ENCODE measurements at regions not wholly inside any gene's neighbourhood (a gene's known extent, or its start where the extent isn't known, plus 50 kb on each side); places are given as distances from the start of the nearest gene placed in this dataset.

DNA sequence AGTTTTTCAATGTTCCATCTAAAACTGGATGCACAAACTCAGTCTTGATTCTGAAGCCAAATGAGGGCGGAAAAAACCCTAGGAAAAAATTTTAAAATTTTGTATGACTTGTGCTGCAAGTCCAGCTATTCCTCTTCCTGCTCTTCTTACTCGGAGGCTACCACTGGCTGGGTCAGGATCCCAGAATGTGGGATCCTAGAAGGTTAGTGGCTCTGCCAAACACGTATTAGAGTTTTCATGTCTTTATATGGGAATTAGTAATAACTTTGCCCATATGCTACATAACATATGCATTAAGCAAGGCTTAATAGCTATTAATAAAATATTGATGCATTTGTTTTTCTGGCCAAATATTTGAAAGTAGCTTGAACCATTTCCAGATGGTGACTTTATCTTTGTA lies 458.3 kb downstream of the AGTPBP1 start:
- no peak for DNase-seq
- no peak for ATAC-seq
- intact Hi-C loops (cut with micrococcal nuclease) = no loop called here

- no peak for ATAC-seq
- intact Hi-C loops (cut with micrococcal nuclease) = no loop called here
- DNase-seq = no peak
Measured at GRCh38 chr9:85278769-85279168, 463.0 kb downstream of the AGTPBP1 start.

DNA sequence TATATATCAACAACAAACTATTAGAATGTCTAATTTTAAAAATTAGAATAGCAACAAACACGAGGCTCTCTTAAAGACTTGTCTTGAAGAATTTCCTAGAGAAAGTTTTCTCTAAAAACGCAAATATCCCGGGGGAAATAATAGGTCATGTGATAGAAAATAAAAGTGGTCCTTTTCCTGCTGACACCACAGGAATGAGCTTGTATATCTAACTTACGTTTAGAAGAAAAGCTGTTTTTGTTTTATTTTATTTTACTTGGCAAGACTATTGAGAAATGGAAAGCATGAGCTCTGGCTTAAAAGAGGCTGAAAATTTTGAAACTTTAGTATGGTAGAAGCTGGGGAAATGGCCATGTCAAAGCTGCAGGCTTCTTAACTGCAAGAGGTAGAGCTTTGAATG lies 465.0 kb downstream of the AGTPBP1 start:
- intact Hi-C loops (cut with micrococcal nuclease) = no loop called here
- no peak for ATAC-seq
- DNase-seq = no peak

- ATAC-seq = no peak
- intact Hi-C loops (cut with micrococcal nuclease) = no loop called here
Measured at GRCh38 chr9:85269811-85270210, 471.9 kb downstream of the AGTPBP1 start.

DNA sequence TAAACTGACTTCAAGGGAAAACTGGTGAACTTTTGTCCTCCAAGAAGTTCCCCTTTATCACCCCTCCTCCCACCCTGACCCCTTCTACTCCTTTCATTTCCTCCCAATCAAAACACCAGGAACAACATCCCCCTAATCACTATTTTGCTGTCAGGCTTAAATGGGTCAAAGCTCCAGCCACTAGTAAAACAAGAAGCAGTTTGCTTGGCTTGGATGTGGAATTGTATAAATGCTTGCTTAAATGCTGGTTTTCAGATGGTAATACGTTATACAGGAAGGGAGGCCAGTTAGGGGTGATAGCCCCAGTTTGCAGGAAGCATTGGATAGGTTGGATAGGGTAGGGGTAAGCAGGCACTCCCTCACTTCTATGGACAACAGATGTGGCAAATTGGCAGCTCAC lies 473.6 kb downstream of the AGTPBP1 start:
- intact Hi-C loops (cut with micrococcal nuclease) = no loop called here
- no peak for ATAC-seq
- DNase-seq = no peak

More at GRCh38 chr9:85269811-85270210, 471.9 kb downstream of the AGTPBP1 start:
- DNase-seq = no peak

DNA sequence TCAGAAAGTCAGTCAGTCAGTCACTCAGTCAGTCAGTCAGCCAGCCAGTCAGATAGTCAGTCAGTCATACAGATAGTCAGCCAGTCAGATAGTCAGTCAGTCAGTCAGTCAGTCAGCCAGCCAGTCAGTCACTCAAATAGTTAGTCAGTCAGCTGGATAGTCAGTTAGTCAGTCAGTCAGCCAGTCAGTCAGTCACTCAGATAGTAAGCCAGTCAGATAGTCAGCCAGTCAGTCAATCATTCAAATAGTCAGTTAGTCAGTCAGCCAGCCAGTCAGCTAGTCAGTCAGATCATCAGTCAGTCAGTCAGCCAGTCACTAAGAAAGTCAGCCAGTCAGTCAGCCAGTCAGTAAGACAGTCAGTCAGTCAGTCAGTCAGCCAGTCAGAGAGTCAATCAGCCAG lies 477.1 kb downstream of the AGTPBP1 start:
- no peak for DNase-seq
- ATAC-seq = no peak
- intact Hi-C loops (cut with micrococcal nuclease) = no loop called here

DNA sequence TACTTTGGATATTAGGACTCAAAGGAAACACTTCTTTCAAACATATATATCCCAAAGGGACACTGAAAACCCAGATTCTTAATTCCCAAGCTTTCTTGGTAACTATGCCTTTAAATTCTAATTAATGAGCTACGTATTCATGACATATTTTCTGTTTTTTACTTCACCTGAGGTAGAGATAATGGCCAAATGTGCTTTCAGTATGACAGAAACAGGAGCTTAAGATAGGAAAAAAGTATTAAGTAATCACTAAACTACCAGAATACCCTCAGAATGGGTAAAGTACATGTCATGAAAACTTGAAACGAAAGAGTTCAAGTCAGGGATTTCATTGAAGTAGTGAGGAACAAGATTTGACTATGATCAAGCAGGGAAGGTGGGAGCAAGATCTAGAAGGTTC lies 478.5 kb downstream of the AGTPBP1 start:
- intact Hi-C loops (cut with micrococcal nuclease) = no loop called here
- ATAC-seq (no peak), DNase-seq (no peak)

- no peak for ATAC-seq
Measured at GRCh38 chr9:85262333-85262732, 479.4 kb downstream of the AGTPBP1 start.

DNA sequence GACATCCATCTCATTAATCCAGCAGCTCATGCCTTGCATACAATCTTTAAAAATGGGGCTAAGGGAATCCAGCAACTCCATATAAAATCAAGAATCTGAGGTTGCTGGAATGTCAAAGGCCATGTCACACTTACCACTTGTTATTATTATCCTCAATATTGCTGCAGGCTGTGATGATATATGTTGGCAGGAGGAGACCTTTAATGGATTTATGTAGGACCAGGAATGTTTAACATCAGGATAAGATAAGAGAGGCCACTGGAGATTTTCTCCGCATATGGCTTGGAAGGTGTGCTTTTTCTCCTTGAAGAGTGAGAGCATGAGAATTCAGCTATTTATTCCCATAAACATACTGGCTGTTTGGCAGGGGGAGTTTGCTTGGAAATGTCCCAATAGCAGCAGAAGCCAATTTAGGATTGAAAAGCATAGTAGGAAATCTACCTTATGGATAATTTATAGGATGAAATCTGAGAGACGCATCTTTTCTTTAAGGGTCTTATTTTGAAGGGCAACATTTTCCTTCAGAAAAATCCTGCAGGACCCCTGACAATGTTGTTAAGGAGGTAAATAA lies 481.4 kb downstream of the AGTPBP1 start:
- DNase-seq = no peak
- ATAC-seq = no peak
- intact Hi-C loops (cut with micrococcal nuclease) = no loop called here

More at GRCh38 chr9:85262333-85262732, 479.4 kb downstream of the AGTPBP1 start:
- no peak for DNase-seq
- intact Hi-C loops (cut with micrococcal nuclease) = no loop called here

DNA sequence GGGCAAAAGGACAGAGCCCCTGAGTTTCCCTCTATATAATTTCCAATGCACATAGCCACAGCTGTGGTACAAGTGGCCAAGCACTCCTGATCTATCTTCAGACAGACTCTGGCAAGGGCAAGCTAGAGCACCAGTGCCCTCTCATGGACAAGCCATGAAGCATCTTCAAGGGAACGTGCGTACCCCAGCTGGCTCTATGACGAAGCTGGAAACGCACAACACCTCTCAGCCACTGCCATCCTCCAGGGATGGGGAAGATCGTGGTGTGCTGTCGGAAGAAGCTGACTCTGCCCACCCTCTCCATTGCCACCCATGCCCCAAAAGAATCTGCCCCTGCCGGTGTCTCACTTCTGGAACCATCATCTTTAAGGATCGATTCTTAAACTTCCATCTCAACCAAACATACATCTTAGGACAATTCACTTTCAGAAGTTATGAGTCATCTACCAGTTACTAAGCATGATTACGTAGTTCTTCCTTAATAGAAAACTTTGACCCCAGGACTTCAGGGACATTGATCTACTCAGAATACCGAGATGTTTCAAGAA lies 482.9 kb downstream of the AGTPBP1 start:
- ATAC-seq (peak; percentile 80), DNase-seq (peak; percentile 44)
- intact Hi-C loops (cut with micrococcal nuclease) = no loop called here

- ATAC-seq (no peak), DNase-seq (no peak)
- intact Hi-C loops (cut with micrococcal nuclease) = no loop called here
Measured at GRCh38 chr9:85258236-85258635, 483.5 kb downstream of the AGTPBP1 start.

DNA sequence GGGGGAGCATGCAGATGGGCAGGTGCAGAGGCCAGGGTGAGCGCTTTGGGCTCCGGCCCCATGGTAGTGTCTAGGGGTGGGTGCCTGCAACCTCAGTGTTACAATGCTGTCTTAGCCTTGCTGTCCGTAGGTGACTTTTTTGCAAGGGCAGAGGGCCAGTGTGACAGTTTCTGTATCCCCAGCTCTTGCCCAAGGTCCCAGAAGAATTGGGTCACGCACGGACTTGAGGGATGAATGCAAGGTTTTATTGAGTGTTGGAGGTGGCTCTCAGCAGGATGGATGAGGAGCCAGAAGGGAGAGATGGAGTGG lies 492.5 kb downstream of the AGTPBP1 start:
- ATAC-seq (no peak), DNase-seq (no peak)
- intact Hi-C loops (cut with micrococcal nuclease) = no loop called here

- ATAC-seq (peak; percentile 41), DNase-seq (no peak)
- intact Hi-C loops (cut with micrococcal nuclease) = no loop called here
Measured at GRCh38 chr9:85248514-85249312, 493.0 kb downstream of the AGTPBP1 start.

DNA sequence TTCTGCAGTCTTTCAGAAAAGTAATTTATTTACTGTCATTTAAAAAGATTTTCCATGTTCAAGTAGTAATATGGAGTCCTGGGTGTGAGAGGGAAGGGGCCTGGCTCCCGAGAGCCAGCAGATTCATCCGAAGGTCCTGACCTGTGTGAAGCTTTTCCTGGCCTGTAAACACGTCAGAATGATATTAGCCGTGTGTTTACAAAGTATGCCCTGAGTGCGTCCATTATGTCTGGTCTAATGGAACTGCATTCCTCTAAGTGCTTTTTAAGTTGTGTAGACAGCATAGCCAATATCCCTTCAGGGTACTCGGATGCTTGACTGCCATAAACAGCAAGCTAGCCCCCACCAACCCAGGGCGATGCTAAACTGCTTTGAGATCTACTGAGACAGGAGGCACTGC lies 495.2 kb downstream of the AGTPBP1 start:
- ATAC-seq = no peak
- intact Hi-C loops (cut with micrococcal nuclease) = no loop called here
- DNase-seq = no peak

DNA sequence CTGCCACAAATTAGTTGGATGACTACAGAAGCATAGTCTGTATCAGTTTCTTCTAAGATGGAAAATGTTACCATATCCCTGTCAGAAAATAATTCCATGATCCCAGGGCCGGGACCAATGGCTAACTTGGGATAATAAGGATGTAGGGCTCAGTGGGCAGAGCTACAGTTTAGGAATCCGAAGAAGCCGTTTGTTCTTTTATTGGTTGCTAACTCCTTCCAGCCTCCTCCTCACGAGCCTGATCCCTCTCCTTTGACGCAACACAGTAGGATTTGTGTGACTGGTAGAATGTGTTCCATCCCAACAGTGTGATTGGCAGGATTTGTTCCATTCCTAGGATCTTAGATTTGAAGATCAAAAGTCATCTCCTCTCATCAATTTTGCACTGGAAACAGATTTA lies 496.9 kb downstream of the AGTPBP1 start:
- DNase-seq (no peak), ATAC-seq (no peak)
- intact Hi-C loops (cut with micrococcal nuclease) = no loop called here

DNA sequence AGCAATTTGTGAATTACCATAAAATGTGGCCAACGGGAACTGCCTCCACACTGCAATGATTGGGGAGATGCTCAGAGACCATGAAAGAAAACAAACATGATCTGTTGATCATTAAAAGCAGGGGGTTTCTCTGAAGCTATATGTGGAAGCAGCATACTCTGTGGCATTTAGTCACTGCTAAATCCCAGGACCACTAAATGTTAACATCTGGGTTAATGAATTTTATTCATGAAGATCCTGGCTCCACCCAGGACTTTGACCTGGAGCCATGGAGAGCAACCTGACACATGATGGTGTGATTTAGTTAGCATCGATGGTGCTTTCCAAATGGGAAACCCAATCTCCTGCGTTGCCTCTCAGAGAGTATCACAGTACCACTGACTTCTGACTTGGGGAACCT lies 497.8 kb downstream of the AGTPBP1 start:
- DNase-seq = no peak
- intact Hi-C loops (cut with micrococcal nuclease) = no loop called here
- no peak for ATAC-seq

DNA sequence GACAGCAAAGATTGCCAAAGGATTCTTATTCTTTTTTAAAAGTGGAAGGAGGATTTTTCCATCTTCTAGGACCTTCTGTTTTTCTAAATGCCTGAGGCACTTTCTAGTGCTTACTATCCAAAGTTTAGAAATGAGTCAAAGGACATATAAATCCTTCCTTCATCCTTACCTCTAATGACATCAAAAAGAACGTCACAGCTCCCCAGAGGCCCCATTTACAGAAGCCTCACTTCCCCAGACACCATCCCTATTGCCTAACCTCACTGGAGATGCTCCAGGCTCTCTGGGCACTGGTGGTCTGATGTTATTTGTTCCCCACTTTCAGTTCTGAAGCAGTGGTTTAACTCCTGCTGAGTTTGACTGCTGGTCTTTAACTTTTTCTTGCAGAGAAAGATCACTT lies 504.3 kb downstream of the AGTPBP1 start:
- intact Hi-C loops (cut with micrococcal nuclease) = no loop called here
- no peak for DNase-seq
- no peak for ATAC-seq

GRCh38 chr9:85230081-85230480 lies 511.7 kb downstream of the AGTPBP1 start:
- DNase-seq (no peak), ATAC-seq (no peak)
- intact Hi-C loops (cut with micrococcal nuclease) = no loop called here

DNA sequence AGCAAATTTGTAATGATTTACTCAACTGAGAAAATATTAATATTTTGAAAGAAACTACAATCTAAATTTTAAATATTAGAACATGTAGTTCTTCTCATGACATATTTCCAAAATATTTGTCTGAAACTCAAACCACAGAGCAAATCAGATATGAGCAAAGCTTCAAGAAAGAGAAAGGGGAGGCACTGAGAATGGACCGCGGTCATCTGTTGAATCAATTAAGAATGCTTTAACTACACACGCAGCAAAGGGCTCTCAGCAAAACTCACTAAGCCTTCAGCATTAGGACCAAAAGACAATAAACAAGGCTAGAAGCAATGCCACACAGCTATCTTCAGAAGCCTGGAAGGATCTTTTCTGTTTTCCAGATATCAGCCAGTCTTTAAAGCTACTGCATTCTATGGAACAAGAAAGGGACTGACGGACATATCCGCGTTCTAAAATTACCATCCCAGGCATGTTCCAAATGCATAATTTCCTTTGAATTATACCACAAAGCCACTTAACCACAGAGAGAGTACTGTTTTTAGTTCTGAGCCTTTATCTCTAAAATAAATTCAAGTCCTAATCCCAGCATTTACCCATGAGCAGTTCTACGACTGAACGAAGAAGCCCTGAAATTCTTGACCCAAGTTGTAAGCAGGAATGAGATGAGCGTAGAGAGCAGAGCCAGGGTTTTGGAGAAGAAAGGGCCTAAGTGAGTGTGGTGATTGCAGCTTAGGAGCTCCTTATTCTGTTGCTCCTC lies 513.5 kb downstream of the AGTPBP1 start:
- DNase-seq = no peak
- intact Hi-C loops (cut with micrococcal nuclease) = no loop called here
- ATAC-seq = no peak

DNA sequence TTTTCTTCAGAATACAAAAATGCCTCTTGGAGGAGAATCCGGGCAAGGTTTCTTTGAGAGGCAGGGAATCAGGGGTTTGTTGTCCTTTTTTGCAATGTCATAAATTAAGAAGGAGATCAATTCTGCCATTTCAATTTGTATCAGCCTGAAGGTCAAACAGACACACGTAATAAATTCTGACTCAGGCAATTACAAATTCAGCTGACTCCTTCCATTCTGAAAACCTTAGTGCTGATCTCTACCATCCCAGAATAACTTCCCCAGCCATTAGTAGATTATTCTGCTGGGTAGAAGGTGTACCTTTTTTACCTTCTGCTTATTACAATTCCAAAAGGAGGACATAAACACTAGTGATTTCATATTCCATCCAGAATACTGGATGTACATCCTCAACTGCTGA lies 516.6 kb downstream of the AGTPBP1 start:
- ATAC-seq = no peak
- no peak for DNase-seq
- intact Hi-C loops (cut with micrococcal nuclease) = no loop called here

Measured in left ventricle myocardium superior (tissue), 1 donor.